ENCODE measurements at regions not wholly inside any gene's neighbourhood (a gene's known extent, or its start where the extent isn't known, plus 50 kb on each side); places are given as distances from the start of the nearest gene placed in this dataset.

- TF ChIP-seq SUZ12 (IDR thresholded peaks at IDR 0.05; ENCODE audit: extremely low read depth, insufficient read depth, insufficient read length) (no peak), ZNF274 (IDR thresholded peaks at IDR 0.05; ENCODE audit: low read depth, low read length) (no peak)
These were observed 182.6 kb downstream of the ERMARD start for GRCh38 chr6:169933839-169934698.

Measured in NT2/D1 (cell line).